Keratinocyte (primary cell): ENCODE measurements at regions not wholly inside any gene's neighbourhood (a gene's known extent, or its start where the extent isn't known, plus 50 kb on each side); places are given as distances from the start of the nearest gene placed in this dataset.

Source experiments
- EZH2 ChIP-seq: IDR thresholded peaks from one replicate; pipeline ENCODE4 v1.6.1; 2012; ENCODE audit warnings: inconsistent platforms, mild to moderate bottlenecking, low read length, moderate library complexity
- TF ChIP-seq, protein P1 (sequence below), 3 experiments: IDR thresholded peaks in 1 of 3; conservative IDR thresholded peaks in 1 of 3; optimal IDR thresholded peaks in 1 of 3; 2 replicates in 2 of 3; 3 replicates in 1 of 3; pipeline versions ENCODE3 to v1.5.1; 2011; ENCODE audit warnings: low read length in 3 of 3, mild to moderate bottlenecking in 3 of 3, moderate library complexity in 2 of 3, control low read depth in 1 of 3, inconsistent platforms in 1 of 3; ENCODE audit not compliant: insufficient read depth in 2 of 3; ENCODE audit errors: extremely low read depth in 1 of 3

DNA sequence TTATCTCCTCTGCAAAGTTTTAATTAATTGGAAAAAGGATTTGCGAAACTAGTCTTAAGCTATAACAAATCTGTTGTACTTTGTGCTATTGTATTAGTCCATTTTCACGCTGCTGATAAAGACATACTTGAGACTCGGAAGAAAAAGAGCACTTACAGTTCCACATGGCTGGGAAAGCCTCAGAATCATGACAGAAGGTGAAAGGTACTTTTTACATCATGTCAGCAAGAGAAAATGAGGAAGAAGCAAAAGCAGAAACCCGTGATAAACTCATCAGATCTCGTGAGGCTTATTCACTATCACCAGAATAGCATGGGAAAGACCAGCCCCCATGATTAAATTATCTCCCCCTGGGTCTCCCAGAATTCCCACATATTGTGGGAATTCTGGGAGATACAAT lies 118.1 kb upstream of the PRKD1 start:
- TF ChIP-seq, protein P1, sequence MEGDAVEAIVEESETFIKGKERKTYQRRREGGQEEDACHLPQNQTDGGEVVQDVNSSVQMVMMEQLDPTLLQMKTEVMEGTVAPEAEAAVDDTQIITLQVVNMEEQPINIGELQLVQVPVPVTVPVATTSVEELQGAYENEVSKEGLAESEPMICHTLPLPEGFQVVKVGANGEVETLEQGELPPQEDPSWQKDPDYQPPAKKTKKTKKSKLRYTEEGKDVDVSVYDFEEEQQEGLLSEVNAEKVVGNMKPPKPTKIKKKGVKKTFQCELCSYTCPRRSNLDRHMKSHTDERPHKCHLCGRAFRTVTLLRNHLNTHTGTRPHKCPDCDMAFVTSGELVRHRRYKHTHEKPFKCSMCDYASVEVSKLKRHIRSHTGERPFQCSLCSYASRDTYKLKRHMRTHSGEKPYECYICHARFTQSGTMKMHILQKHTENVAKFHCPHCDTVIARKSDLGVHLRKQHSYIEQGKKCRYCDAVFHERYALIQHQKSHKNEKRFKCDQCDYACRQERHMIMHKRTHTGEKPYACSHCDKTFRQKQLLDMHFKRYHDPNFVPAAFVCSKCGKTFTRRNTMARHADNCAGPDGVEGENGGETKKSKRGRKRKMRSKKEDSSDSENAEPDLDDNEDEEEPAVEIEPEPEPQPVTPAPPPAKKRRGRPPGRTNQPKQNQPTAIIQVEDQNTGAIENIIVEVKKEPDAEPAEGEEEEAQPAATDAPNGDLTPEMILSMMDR (optimal IDR thresholded peaks at IDR 0.05 in 1 of 3, IDR thresholded peaks at IDR 0.05 in 1 of 3, conservative IDR thresholded peaks at IDR 0.05 in 1 of 3; ENCODE audit: extremely low read depth in 1 of 3, insufficient read depth in 2 of 3, low read length in 3 of 3): no peak
- no peak for TF ChIP-seq EZH2
